ENCODE measurements at regions not wholly inside any gene's neighbourhood (a gene's known extent, or its start where the extent isn't known, plus 50 kb on each side); places are given as distances from the start of the nearest gene placed in this dataset.
"Not testable (repeated sequence)": the region's sequence is repeated elsewhere in the genome, so short reads cannot be mapped to it uniquely, and the experiment has no call there.

DNA sequence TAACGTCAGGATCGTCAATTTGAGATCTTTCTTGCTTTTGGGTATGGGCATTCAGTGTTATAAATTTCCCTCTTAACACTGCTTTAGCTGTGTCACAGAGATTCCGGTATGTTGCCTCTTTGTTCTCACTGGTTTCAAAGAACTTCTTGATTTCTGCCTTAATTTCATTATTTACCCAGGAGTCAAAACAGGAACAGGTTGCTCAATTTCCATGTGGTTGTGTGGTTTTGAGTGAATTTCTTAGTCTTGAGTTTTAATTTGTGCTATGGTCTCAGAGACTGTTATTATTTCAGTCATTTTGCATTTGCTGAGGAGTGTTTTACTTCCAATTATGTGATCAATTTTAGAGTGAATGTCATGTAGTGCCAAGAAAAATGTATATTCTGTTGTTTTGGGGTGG is 153.1 kb downstream of the PCDH17 start:
- no peak for DNase-seq

DNA sequence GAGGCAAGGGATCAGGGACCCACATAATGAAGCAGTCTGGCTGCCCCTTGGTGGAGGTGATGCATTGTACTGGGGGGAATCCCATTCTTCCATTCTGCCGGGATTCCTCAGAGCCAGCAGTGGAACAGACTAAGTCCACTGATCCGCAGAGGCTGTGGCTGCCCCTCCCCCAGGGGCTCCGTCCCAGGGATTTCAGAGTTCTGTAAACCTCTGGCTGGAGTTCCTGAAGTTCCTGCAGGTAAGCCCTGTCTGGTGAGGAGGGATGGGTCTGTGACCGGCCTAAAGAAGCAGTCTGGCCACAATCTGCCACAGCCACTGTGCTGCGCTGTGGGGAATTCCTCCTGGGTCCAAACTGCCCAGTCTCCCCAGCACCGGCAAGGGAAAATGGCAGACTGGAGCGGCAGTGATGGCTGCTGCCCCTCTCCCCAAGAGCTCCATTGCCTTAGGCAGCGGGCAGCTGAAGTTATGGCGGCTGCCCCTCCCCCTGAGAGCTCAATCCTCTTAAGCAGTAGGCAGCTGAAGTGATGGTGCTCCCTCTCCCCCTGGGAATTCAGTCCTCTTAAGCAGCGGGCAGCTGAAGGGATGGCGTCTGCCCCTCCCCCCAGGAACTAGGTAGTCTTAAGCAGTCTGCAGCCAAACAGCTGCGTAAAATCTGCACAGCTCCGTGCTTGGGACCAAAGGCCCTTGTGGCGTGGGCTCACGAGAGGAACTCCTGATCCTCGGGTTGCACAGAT is 155.7 kb downstream of the PCDH17 start:
- DNase-seq, result no peak

DNA sequence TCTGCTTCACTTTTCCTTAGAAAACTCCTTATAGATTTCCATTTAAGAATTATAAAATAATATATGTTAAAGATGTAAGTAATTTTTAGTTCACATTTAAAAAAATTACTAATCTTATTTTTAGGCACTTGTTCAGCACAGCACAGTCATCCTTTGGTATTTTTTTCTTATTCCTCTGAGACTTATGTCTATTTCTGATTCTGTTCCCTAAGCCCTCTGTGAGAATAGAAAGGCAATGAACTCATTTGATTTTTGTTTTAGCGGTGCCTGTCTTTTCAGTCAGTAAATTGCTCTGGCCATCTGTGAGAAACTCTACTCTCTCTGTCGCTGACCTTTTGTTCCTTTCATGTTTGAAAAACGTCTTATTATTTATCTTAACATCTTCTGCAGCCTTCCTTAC is 168.1 kb downstream of the PCDH17 start:
- no peak for DNase-seq

DNA sequence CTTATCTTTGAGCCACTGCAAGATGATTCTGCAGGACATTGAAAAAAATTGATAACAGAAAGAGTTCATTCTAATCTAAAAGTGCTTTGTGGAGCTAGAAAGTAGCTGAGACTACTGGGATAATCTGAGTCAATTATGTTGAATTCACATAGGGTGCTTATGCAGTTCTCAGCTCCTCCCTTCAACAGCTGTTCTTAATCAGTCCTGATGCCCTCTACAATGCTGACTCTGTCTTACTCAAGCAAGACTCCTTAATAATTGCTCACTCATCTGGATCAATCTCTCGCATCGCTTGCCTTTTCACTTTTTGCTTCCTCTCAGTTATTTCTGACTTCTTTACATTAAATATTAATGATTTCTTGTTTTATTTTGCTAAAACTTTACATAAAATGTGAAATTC is 182.1 kb downstream of the PCDH17 start:
- no peak for DNase-seq

DNA sequence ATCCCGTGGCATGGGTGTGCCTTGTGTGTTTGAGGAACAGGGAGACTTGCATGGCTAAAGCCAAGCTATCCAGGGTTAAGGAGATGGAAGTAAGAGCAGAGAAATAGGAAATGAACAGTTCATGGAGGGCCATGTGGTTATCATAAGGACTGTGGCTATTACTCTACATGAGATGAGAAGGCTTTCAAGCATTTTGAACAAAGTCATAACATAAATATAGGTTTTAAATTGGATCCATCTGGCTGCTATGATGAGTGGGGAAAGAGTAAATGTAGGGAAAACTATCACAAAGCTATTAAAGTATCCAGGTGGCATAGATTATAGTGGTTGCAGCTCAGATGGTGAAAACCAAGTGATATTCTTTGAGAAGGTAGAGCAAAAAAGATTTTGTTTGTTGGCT is 184.1 kb downstream of the PCDH17 start:
- DNase-seq, result no peak

DNA sequence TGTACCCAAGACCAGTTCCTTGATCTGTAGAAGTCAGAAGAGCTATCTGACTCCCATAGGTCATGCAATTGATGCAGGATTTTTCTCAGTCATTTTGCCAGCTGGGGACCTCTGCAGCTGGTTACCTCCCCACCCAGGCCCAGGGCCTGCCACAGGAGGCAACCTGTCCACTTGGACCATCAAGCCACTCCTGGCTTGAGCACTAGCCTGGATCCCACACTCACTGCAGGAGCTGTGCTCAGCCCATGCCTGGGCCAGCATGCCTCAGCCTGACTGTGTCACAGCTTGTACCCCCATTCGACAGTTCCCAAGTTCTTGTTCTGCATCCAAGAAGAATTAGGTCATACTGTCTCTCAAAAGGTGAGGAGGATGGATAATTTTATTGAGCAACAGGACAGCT is 189.4 kb downstream of the PCDH17 start:
- no peak for DNase-seq

DNA sequence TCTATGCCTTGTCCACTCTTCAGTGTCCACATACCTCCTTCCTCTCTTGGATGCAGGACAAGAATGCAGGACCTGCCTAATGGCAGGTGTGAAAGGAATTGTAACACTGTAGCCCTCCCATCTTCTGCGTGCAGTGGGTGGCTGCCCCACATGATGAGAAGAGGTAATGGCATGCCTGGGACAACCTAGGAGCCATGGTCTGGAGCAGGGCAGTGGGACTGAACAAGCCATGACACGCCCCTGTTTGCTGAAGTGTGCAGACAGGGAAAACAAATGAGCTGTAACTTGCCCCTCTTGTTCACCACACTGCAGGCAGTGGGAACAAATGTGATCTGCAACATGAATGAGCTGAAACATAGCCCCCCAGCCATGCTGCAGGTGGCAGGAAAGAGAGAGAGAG is 192.2 kb downstream of the PCDH17 start:
- DNase-seq, result no peak

DNA sequence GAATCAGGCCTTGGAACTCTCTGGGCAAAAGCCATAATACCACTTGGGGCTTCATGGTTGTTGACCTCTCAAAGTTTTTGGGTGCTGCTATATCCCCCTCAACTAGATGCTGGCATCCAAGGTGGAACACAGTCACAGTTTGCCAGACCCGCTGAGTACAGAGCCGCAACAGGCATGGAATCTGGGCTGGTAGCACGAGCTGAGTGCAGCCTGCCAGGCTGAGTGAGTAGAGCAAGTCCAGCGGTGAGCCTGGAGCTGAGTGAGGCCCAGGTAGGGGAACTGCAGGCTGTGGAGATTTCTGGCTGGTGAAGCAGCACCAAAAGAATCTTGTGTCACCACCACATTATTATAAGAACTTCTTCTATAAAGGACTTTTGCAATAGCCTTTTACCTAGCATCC is 192.6 kb downstream of the PCDH17 start:
- DNase-seq, result no peak

DNA sequence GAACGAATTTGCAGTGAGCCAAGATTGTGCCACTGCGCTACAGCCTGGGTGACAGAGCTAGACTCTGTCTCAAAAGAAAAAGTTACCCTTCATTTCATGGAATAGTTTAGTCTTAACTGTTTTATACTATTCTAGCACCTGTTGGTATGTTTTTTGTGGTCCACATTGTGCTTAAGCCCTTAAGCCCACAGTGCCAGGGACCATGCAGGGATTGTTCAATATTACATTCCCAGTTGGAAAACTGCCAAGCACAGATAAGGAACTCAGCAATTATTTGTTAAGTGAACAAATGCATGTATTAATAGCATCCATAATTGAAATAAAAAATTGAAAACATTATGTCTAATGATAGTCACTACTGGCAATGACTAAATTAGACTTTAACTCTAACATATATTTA is 193.5 kb downstream of the PCDH17 start:
- DNase-seq, result no peak

DNA sequence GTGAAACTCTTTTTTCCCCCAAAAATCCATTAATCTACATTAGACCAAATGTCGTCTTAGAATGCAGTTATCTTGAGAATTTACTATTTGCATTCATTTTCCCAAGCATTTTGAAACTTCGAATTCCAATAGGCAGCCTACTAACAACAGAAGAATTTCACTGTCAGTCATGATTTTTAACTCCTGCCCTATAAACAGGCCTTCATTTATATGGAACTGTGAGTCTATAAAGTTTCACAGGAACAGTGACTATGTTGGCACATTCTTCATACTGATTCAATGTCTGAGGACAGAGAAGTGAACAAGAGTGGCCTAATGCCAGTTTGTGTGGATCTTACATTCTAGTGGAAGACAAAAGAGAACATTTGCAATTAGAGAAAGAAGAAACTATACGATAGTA is 198.0 kb downstream of the PCDH17 start:
- no peak for DNase-seq

DNA sequence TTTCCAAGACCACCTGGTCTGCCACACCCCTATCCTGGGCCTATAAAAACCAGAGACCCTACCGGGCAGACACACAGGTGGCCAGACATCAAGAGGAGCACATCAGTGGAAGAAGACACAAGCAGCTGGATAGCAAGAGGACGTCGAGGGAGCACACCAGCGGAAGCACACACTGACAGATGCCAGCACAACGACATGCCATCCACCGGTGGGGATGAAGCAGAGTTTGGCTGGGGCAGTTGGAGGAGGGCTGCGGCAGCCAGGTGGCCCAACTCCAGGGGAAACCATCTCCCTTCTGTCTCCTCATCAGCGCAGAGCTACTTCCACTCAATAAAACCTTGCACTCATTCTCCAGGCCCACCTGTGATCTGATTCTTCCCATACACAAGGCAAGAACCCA is 200.6 kb downstream of the PCDH17 start:
- no peak for DNase-seq

DNA sequence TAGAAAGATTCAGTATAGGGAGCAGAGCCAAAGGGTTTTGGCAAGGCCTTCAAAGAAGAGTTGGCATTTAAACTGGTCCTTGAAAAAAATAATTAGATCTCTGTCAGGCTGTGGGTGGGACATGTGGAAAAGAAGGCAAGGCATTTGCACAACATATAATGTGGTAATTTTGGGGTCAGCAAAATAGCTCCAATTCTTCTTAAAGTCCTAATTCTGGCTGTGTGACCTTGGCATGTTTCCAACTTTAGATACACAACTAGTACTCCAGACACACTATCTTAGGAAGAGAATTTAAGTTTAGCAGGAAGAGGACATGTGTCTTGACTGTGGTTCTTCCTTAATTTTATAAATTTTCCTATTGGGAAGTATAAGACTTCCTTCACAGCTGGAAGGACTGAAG is 206.3 kb downstream of the PCDH17 start:
- no peak for DNase-seq

DNA sequence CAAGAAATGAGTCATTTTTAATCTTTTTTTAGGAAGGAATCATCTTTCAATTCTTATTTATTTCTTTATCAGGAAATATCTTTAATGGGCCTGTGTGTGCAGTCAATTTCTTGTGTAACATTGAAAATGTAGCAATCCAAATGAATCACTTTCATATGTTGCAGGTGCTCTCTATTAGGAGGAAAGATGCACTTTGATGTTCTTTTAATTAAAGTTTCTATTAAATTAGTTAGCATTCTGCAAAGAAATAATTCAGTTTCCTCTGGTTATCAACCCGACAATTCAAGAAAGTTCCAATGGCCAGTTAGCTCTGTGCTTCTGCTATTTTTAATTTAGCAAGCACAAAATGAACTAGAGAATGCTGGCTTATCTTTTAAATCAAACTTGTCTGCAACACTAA is 212.0 kb downstream of the PCDH17 start:
- no peak for DNase-seq

DNA sequence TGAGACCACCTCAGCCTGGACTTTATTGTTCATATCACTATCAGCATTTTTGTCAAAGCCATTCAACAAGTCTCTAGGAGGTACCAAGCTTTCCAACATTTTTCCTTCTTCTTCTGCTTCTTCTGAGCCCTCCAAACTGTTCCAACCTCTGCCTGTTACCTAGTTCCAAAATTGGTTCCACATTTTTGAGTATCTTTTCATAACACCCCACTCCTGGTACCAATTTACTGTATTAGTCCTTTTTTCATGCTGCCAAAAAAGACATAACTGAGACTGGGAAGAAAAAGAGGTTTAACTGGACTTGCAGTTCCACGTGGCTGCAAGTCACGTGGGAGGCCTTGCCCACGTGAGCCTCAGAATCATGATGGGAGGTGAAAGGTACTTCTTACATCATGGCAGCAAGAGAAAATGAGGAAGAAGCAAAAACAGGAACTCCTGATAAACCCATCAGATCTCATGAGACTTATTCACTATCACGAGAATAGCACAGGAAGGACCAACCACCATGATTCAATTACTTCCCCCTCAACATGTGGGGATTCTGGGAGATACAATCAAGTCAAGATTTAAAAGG is 215.1 kb downstream of the PCDH17 start:
- DNase-seq, result no peak

DNA sequence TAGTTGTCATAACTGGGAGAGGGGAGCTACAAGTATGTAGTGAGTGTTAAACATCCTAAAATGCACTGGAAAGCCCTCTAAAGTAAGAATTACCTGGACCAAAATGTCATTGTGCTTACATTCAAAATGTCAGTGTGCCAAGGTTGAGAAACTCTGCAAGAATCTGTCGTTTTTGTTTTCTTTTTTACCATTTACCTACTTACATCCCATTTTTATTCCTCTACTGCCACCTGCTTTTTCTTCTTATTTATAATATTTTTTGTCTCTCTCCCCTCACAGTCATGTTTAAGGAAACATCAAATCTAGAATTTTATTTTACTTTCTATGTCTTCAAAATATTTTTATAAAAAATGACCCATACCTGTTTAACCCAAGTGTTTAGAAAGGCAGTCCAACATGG is 226.4 kb downstream of the PCDH17 start:
- DNase-seq, result no peak

DNA sequence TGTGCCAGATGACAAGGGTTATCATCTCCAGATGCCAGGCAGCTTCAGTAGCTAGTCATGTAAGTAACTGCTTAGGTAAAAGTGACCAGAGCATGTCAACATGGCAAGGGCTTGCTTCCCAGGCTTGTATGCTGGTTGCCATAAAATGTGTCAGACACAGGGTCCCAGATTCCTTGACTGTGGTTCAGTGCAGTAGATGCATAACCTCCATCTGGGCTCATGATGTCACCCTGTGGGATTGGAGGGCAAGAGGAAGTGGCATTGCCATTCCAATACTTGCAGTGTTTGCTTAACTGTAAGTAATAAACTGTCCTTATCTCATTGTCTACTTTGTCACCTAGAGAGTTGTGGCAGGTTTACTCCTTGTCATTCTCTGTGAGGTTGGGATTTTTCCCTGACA is 226.8 kb downstream of the PCDH17 start:
- DNase-seq, result no peak

DNA sequence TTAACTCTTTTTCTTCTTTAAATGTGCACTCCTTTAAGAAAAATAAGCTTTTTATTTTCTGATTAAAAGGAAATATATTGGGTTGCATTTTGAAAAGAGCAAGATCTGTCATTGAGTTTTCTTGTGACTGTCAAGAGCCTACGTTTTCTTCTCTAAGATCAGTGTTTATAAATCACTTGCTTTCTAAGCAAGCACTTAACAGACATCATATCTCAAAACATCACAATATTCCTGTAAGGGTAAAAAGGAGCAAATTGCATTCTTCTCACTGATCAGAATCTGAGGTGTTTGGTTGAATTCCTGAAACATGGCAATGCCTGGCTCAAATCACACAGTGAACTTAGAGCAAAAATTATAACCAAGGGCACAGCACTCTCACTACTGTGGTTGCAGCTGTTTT is 231.3 kb downstream of the PCDH17 start:
- no peak for DNase-seq

DNA sequence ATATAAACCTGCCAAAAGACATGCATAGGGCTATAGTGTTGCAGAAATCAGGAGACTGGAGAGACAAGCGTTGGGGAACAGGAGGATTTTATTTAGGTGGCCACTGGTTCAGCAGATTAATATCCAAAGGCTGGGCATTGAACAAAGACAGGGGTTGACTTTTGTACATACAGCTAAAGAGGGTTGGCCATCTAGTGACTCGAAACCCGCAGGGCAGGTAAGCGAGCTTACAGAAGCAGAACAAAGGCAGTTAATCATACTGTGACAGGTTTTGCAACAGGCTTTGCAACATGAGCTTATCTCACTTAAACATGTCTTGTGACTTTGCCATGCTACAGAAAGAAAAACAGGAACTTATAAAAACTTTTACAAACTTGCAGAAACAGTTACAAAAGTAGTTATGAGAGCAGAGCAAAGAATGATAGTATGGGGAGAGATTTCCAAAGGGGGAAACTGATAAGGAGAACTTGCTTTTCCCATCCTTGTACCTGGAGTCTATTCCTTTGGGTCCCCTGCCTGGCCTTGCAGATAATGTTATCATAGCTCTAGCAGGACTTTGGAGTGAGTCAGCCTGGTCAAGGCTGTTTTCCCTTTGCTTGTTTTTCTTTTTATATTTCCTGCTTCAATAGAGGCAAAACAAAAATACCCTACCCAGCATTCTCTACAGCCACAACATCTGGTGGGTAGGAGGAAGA is 234.2 kb downstream of the PCDH17 start:
- no peak for DNase-seq

DNA sequence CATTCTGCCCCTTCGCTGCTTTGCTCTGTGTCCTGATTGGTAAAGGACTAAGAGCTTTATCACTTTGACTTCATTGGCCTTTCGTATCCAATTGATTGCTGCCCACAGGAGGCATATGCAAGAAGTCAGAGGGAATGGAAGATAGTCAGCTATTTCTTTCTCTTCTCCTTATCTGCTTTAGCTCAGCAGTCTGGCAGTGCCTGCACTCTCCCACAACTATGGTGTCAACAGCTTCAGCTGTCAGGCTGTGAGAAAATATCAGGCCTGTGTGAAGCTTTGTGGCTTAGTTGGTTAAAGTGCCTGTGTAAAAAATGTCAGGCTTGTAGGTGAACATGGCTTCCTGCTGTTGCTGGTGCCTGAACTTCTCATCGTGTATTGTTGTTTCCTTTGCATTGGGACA is 243.0 kb downstream of the PCDH17 start:
- DNase-seq, result no peak

DNA sequence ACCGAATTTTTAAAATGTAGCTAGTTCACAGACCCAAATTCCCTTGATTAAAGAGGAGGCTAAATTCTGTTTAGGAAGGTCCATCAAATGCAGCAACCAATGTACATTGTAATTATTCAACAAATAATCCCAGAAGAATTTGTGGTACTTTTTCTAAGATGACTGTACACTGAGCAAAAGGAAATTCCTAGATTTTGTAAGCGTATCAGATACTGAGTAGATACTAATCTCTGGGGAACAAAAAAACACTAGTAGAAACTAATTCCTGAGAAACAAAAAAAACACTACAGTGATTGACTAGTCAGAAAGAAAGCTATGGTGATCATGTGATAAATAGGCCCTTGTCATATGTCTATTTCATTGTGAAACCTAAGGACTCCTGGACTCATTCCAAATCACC is 246.1 kb downstream of the PCDH17 start:
- no peak for DNase-seq

DNA sequence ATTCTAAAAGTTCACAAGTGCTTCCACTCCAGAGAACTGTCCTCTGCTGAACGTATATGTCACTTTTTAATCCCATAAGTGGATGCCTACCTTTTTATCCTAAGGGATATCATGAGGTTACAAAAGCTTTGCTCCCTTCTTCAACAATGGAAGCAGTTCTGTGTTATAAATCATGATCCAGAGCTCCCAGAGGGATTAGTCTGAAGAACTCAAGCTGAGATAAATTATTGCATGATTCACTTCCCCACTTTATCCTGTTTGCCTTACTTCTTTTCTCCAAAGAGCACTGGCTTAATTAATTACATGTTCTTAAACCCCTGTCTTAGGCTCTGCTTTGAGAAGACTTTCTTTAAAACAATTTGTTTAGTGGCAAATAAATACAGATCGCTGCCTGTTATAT is 246.7 kb downstream of the PCDH17 start:
- DNase-seq, result no peak

DNA sequence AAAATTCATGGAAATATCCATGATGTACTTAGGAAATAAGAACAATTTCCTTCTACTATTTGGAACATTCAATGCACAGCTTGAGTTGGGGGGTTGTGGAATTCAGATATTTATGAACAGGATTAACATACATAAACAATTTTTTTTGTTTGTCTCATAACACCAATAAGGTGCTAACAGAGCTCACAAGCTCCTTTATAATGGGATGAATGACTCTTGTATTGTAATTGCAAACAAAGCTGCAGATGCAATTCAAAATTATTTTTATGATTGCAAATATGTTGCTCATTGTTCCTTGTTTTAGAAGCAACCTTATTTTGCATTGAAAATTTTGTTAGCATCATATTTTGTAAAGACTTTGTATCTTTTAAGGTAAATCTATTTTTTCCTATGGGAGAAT is 265.7 kb downstream of the PCDH17 start:
- no peak for DNase-seq

DNA sequence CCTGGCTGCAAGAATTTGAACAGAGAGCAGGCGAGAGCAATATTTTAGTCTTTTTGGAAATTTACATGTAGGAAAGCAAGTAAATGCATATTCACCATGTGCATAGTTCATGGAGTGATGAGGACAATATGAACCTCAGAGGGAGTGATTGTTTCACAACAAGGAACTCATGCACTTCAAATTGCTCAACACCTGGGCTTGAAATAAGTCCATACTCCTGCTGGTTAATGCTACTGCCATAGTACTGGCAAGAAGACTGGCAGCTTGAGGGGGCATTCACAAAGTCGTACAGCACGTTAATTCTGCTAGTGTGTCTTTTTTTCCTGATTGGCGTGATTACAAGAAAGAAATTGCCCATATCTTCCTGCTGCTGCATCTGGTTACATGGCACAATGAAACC is 267.6 kb downstream of the PCDH17 start:
- no peak for DNase-seq

DNA sequence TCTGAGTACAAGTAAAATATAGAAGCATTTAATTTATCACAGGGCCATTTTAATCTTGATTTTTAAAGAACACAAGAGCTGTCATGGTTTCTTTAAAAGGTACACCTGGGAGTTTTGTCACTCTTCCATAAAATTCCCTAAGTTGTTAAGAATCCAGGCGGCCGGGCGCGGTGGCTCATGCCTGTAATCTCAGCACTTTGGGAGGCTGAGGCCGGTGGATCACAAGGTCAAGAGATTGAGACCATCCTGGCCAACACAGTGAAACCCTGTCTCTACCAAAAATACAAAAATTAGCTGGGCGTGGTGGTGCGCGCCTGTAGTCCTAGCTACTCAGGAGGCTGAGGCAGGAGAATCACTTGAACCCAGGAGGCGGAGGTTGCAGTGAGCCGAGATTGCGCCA is 278.3 kb downstream of the PCDH17 start:
- DNase-seq, result not testable (repeated sequence)

DNA sequence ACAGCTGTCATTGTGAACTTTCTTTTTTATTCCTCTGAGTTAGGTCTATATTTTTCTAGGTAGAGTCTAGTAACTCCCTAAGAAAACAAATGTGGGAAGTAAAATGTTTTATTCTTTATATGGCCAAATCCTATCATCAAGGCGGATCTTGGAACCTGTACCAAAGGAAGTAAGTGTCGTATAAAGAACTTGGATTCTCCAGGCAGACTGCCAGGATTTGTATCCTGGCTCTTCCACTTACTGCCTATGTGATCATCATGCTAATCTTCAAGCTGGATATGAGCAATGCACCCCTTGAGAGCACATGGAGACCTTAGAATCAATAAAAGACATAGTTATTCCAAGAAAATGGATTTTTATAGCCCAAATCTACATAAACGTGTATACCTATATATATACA is 286.5 kb downstream of the PCDH17 start:
- no peak for DNase-seq

All from effector CD8-positive, alpha-beta T cell (primary cell).